IMR-90 (cell line): ENCODE measurements at regions not wholly inside any gene's neighbourhood (a gene's known extent, or its start where the extent isn't known, plus 50 kb on each side); places are given as distances from the start of the nearest gene placed in this dataset.

Experiments
- ATAC-seq: fragments of 200-7000 bp; cut with Tn5 transposase; 2 replicates; pipeline ENCODE4 v1.9.1; 2020; ENCODE audit warnings: low read depth, mild to moderate bottlenecking, moderate library complexity
- BruUV-seq: library from RNA; stranded (reverse); fragments of 400-500 nt; replicated peaks from 2 replicates; lab custom pipeline; 2021; lab: Mats Ljungman, UMichigan
- CTCF ChIA-PET: fragments of 300-600 bp; formaldehyde crosslinking; extraction: SDS; loops from one replicate; lab custom pipeline; 2021; ENCODE audit warnings: antibody characterized with exemption; lab: Yijun Ruan, JAX
- POLR2A ChIA-PET: fragments of 300-600 bp; sonication (Branson Sonifier 250); formaldehyde crosslinking; loops from one replicate; lab custom pipeline; 2022; ENCODE audit warnings: antibody characterized with exemption; ENCODE audit not compliant: unreplicated experiment; lab: Charles Lee
- DNase-seq: peaks from one replicate; pipeline ENCODE4 v3.0.0; 2013
- H2AFZ ChIP-seq: replicated peaks from 2 replicates; pipeline ENCODE3; 2013; ENCODE audit warnings: low read length, mild to moderate bottlenecking; ENCODE audit not compliant: poor library complexity
- H2AK5ac ChIP-seq: 2 replicates; pipeline ENCODE4 v1.6.1; 2013; ENCODE audit warnings: low read depth, low read length, inconsistent platforms
- H2AK9ac ChIP-seq: replicated peaks from 2 replicates; pipeline ENCODE3; 2013; ENCODE audit warnings: mild to moderate bottlenecking, low read depth, low read length, moderate library complexity; ENCODE audit not compliant: poor library complexity
- H2BK120ac ChIP-seq: 2 replicates; pipeline ENCODE4 v1.6.1; 2013; ENCODE audit warnings: low read depth, low read length, inconsistent platforms
- H2BK15ac ChIP-seq: 3 replicates; pipeline ENCODE4 v1.6.1; 2013; ENCODE audit warnings: low read depth, low read length, inconsistent platforms
- H2BK20ac ChIP-seq: 2 replicates; pipeline ENCODE4 v1.6.1; 2013; ENCODE audit warnings: low read depth, mild to moderate bottlenecking, inconsistent platforms, low read length, moderate library complexity
- H2BK5ac ChIP-seq: 2 replicates; pipeline ENCODE4 v1.6.1; 2013; ENCODE audit warnings: mild to moderate bottlenecking, low read depth, low read length, inconsistent platforms; ENCODE audit not compliant: poor library complexity, severe bottlenecking
- H3K14ac ChIP-seq: replicated peaks from 2 replicates; pipeline ENCODE4 v1.6.1; 2013; ENCODE audit warnings: low read depth, low read length, inconsistent platforms
- H3K18ac ChIP-seq: 2 replicates; pipeline ENCODE4 v1.6.1; 2013; ENCODE audit warnings: low read depth, low read length, control low read depth
- H3K23ac ChIP-seq: 2 replicates; pipeline ENCODE4 v1.6.1; 2013; ENCODE audit warnings: low read depth, low read length, inconsistent platforms
- H3K27ac ChIP-seq: 2 replicates; pipeline ENCODE4 v1.5.1; 2013; ENCODE audit warnings: mild to moderate bottlenecking, control low read depth, low read length; ENCODE audit not compliant: insufficient read depth
- H3K27me3 ChIP-seq: 2 replicates; pipeline ENCODE4 v1.6.1; 2013; ENCODE audit warnings: low read length; ENCODE audit not compliant: control insufficient read depth, insufficient read depth
- H3K36me3 ChIP-seq: 2 replicates; pipeline ENCODE4 v1.6.1; 2013; ENCODE audit warnings: low read length, mixed read lengths; ENCODE audit not compliant: control insufficient read depth, insufficient read depth
- H3K4ac ChIP-seq: 2 replicates; pipeline ENCODE4 v1.6.1; 2013; ENCODE audit warnings: low read depth, low read length, inconsistent platforms
- H3K4me1 ChIP-seq: 2 replicates; pipeline ENCODE4 v1.6.1; 2013; ENCODE audit warnings: low read length, mixed read lengths; ENCODE audit not compliant: control insufficient read depth, insufficient read depth
- H3K4me2 ChIP-seq: 2 replicates; pipeline ENCODE4 v1.6.1; 2013; ENCODE audit warnings: low read depth, mild to moderate bottlenecking, control low read depth, low read length, moderate library complexity
- H3K4me3 ChIP-seq: 2 replicates; pipeline ENCODE4 v1.5.1; 2013; ENCODE audit warnings: low read depth, mild to moderate bottlenecking, control low read depth, low read length, moderate library complexity; ENCODE audit not compliant: insufficient read depth
- H3K56ac ChIP-seq: 2 replicates; pipeline ENCODE4 v1.6.1; 2013; ENCODE audit warnings: low read length, inconsistent platforms; ENCODE audit not compliant: insufficient read depth; ENCODE audit errors: extremely low read depth
- H3K79me1 ChIP-seq, 2 experiments: 2 replicates each; pipeline ENCODE4 v1.6.1; 2013; ENCODE audit warnings: low read length in 2 of 2, inconsistent platforms in 1 of 2, low read depth in 1 of 2
- H3K9ac ChIP-seq: 2 replicates; pipeline ENCODE4 v1.6.1; 2013; ENCODE audit warnings: low read depth, low read length, control low read depth
- H3K9me1 ChIP-seq: 2 replicates; pipeline ENCODE4 v1.6.1; 2013; ENCODE audit warnings: low read length, inconsistent platforms; ENCODE audit not compliant: insufficient read depth
- H3K9me3 ChIP-seq: 2 replicates; pipeline ENCODE4 v1.6.1; 2013; ENCODE audit warnings: low read length; ENCODE audit not compliant: control insufficient read depth, insufficient read depth
- H4K20me1 ChIP-seq: 2 replicates; pipeline ENCODE4 v1.6.1; 2013; ENCODE audit warnings: low read length, inconsistent platforms; ENCODE audit not compliant: insufficient read depth
- H4K5ac ChIP-seq: 2 replicates; pipeline ENCODE4 v1.6.1; 2013; ENCODE audit warnings: mild to moderate bottlenecking, low read depth, low read length, control low read depth
- H4K8ac ChIP-seq, 2 experiments: 2 replicates each; pipeline ENCODE4 v1.6.1; 2013; ENCODE audit warnings: low read depth in 2 of 2, low read length in 2 of 2, control low read depth in 1 of 2, inconsistent platforms in 1 of 2
- H4K91ac ChIP-seq: 2 replicates; pipeline ENCODE4 v1.6.1; 2013; ENCODE audit warnings: low read depth, low read length, inconsistent platforms; ENCODE audit not compliant: insufficient read depth
- BHLHE40 ChIP-seq: fragments of 150-350 bp; IDR thresholded peaks from 2 replicates; pipeline ENCODE4 v1.6.1; 2016; ENCODE audit warnings: mild to moderate bottlenecking, low read depth, low read length
- CEBPB ChIP-seq: IDR thresholded peaks from 2 replicates; pipeline ENCODE4 v1.6.1; 2012; ENCODE audit warnings: low read depth, low read length, improper control_type of control experiment
- CHD1 ChIP-seq: IDR thresholded peaks from 2 replicates; pipeline ENCODE4 v1.6.1; 2012; ENCODE audit warnings: low read depth, low read length, improper control_type of control experiment
- CTCF ChIP-seq: conservative IDR thresholded peaks from 2 replicates; pipeline ENCODE4 v1.5.1; 2012; ENCODE audit warnings: mild to moderate bottlenecking, low read depth, low read length, improper control_type of control experiment
- ELK1 ChIP-seq: fragments of 150-350 bp; IDR thresholded peaks from 2 replicates; pipeline ENCODE4 v1.6.1; 2016; ENCODE audit warnings: low read depth, mild to moderate bottlenecking, low read length, moderate library complexity, borderline replicate concordance
- FOS ChIP-seq: fragments of 150-350 bp; IDR thresholded peaks from 2 replicates; pipeline ENCODE4 v1.6.1; 2016; ENCODE audit warnings: low read depth, low read length
- MAFK ChIP-seq: IDR thresholded peaks from 2 replicates; pipeline ENCODE4 v1.6.1; 2012; ENCODE audit warnings: low read depth, low read length, improper control_type of control experiment
- MAZ ChIP-seq: IDR thresholded peaks from 2 replicates; pipeline ENCODE4 v1.6.1; 2012; ENCODE audit warnings: low read depth, mild to moderate bottlenecking, low read length, improper control_type of control experiment, moderate library complexity, borderline replicate concordance
- MXI1 ChIP-seq: IDR thresholded peaks from 2 replicates; pipeline ENCODE4 v1.6.1; 2012; ENCODE audit warnings: low read depth, mild to moderate bottlenecking, low read length, moderate library complexity, borderline replicate concordance
- NFE2L2 ChIP-seq: fragments of 150-350 bp; IDR thresholded peaks from 2 replicates; pipeline ENCODE4 v1.6.1; 2016; ENCODE audit warnings: low read depth, mild to moderate bottlenecking, low read length
- POLR2A ChIP-seq: IDR thresholded peaks from 2 replicates; pipeline ENCODE4 v1.6.1; 2012; ENCODE audit warnings: mild to moderate bottlenecking, low read depth, low read length
- RAD21 ChIP-seq: IDR thresholded peaks from 2 replicates; pipeline ENCODE4 v1.6.1; 2012; ENCODE audit warnings: low read length, improper control_type of control experiment
- RCOR1 ChIP-seq: IDR thresholded peaks from 2 replicates; pipeline ENCODE4 v1.6.1; 2012; ENCODE audit warnings: mild to moderate bottlenecking, low read length, improper control_type of control experiment; ENCODE audit not compliant: insufficient replicate concordance
- RFX5 ChIP-seq: IDR thresholded peaks from 2 replicates; pipeline ENCODE4 v1.8.0; 2012; ENCODE audit warnings: low read depth, mild to moderate bottlenecking, low read length, moderate library complexity
- SMC3 ChIP-seq: fragments of 150-350 bp; IDR thresholded peaks from 2 replicates; pipeline ENCODE4 v1.6.1; 2016; ENCODE audit warnings: low read depth, mild to moderate bottlenecking, antibody characterized with exemption, low read length, moderate library complexity
- WGBS, 2 experiments: methylation state at CpG; one replicate each; pipeline versions ENCODE4 v1.1.5 to v1.1.7; 2013; ENCODE audit warnings: missing lambda C conversion rate in 2 of 2; ENCODE audit not compliant: insufficient read length in 1 of 2; ENCODE audit errors: extremely low coverage in 2 of 2; 5-methylcytosine and 5-hydroxymethylcytosine counted together
- dilution Hi-C: fragments of 300-500 bp; cut with HindIII; formaldehyde crosslinking; loops from one replicate; pipeline ENCODE4 v1.14.3; 2018; ENCODE audit warnings: low sequenced_read_pairs; ENCODE audit not compliant: unreplicated experiment
- in situ Hi-C: fragments of 300-500 bp; cut with MboI; formaldehyde crosslinking; loops from 3 replicates; pipeline ENCODE4 v1.14.3; 2019; ENCODE audit warnings: low sequenced_read_pairs, inconsistent platforms, mixed read lengths
- intact Hi-C: fragments of 100-400 bp; cut with micrococcal nuclease; formaldehyde crosslinking; loops from 2 replicates; pipeline ENCODE4 v1.10.0; 2022
- TF ChIP-seq, protein P1 (sequence below): fragments of 150-350 bp; IDR thresholded peaks from 2 replicates; pipeline ENCODE4 v1.6.1; 2017; ENCODE audit warnings: mild to moderate bottlenecking, antibody characterized with exemption, low read length, low read depth

GRCh38 chr12:42794806-42795205 lies 205.3 kb upstream of the PRICKLE1 start:
- peak overlapping the region; percentile 61; the same call in 1 of the 2 replicates for H2AK5ac ChIP-seq
- intact Hi-C loops (loop anchor here (5.0 kb wide), 1 partner anchor 313 kb away; no protein-coding TSS in a partner anchor), in situ Hi-C loops (no loop called here), dilution Hi-C loops (no loop called here)
- peak overlapping the region; percentile 84 for H2AFZ ChIP-seq
- H2BK5ac ChIP-seq: peak overlapping the region; percentile 97
- no peaks in the 10 kb centered on the region for H3K79me1 ChIP-seq
- peak overlapping the region; percentile 80; the same call in 1 of the 2 replicates for H3K18ac ChIP-seq
- H3K23ac ChIP-seq: peak overlapping the region; percentile 82; the same call in 1 of the 2 replicates
- ChIA-PET CTCF (no interaction called here), POLR2A (no interaction called here)
- H2BK15ac ChIP-seq: peak overlapping the region; percentile 99
- H3K9me3 ChIP-seq: no peaks in the 10 kb centered on the region
- H3K9me1 ChIP-seq: peaks cover 14% of the 10 kb centered on the region
- no peaks in the 10 kb centered on the region for H3K27me3 ChIP-seq
- H4K5ac ChIP-seq: peak overlapping the region; percentile 36; the same call in 1 of the 2 replicates
- peak overlapping the region; percentile 91 for H3K4ac ChIP-seq
- no peaks in the 10 kb centered on the region for H3K36me3 ChIP-seq
- BruUV-seq: no TSS peak
- H4K91ac ChIP-seq: peak overlapping the region; percentile 85
- H3K56ac ChIP-seq: no peak overlapping the region
- no peak overlapping the region for H3K4me3 ChIP-seq
- no peak overlapping the region for H2AK9ac ChIP-seq
- DNase-seq (peak; percentile 79), ATAC-seq (peak; percentile 68)
- H3K9ac ChIP-seq: no peak overlapping the region
- H3K4me2 ChIP-seq: no peak overlapping the region; the same call in 1 of the 2 replicates
- TF ChIP-seq CHD1: no peak
- TF ChIP-seq RAD21: no peak
- no peak for TF ChIP-seq BHLHE40
- TF ChIP-seq RFX5: no peak
- TF ChIP-seq MAFK: no peak
- no peak for TF ChIP-seq POLR2A
- TF ChIP-seq NFE2L2: no peak
- TF ChIP-seq SMC3: no peak
- no peak for TF ChIP-seq MXI1
- TF ChIP-seq FOS: no peak
- TF ChIP-seq CEBPB: no peak
- TF ChIP-seq MAZ: no peak
- TF ChIP-seq CTCF: no peak
- TF ChIP-seq RCOR1: no peak
- TF ChIP-seq, protein P1, sequence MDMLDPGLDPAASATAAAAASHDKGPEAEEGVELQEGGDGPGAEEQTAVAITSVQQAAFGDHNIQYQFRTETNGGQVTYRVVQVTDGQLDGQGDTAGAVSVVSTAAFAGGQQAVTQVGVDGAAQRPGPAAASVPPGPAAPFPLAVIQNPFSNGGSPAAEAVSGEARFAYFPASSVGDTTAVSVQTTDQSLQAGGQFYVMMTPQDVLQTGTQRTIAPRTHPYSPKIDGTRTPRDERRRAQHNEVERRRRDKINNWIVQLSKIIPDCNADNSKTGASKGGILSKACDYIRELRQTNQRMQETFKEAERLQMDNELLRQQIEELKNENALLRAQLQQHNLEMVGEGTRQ: no peak
- TF ChIP-seq ELK1: no peak
- peaks cover 14% of the 10 kb centered on the region for H3K4me1 ChIP-seq
- WGBS, 2 experiments: no CpG with 5 or more reads among the region's 2 CpGs
- H3K27ac ChIP-seq: no peak overlapping the region
- peak overlapping the region; percentile 91 for H3K14ac ChIP-seq
- peak overlapping the region; percentile 93 for H2BK120ac ChIP-seq
- peak overlapping the region; percentile 19 to 89; a peak in 3 of 4 replicates for H4K8ac ChIP-seq
- peak overlapping the region; percentile 98 for H2BK20ac ChIP-seq
- H4K20me1 ChIP-seq: no peaks in the 10 kb centered on the region
